ENCODE measurements at regions not wholly inside any gene's neighbourhood (a gene's known extent, or its start where the extent isn't known, plus 50 kb on each side); places are given as distances from the start of the nearest gene placed in this dataset.
"Not testable (repeated sequence)": the region's sequence is repeated elsewhere in the genome, so short reads cannot be mapped to it uniquely, and the experiment has no call there.

DNA sequence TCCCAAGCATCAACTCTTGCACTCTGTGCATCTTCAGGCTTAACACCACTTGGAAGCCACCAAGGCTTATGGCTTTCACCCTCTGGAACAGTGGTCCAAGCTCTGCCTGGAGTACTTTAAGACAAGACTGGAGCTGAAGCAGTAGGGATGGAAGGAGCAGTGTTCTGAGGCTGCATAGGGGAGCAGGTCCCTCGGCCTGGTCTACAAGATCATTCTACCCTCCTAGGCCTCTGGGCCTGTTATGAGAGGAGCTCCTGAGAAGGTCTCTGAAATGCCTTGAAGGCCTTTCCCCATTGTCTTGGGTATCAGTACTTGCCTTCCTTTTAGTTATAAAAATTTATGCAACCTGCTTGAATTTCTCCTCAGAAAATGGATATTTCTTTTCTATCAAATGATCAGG lies 286.7 kb downstream of the CPXCR1 start:
- no peak for DNase-seq

DNA sequence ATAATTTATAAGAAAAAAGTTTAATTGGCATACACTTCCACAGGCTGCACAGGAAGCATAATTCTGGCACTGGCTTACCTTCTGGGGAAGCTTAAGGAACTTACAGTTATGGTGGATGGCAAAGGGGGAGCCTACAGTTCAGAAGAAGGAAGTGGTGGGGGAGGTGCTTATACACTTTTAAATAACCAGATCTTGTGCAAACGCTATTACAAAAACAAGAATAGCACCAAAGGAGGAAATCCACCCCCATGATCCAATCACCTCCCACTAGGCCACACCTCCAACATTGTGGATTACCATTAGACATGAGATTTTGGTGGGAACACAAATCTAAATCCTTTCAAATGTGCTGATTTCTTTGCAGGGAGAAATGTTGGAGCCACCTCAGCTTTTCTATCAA lies 287.7 kb downstream of the CPXCR1 start:
- DNase-seq = no peak

DNA sequence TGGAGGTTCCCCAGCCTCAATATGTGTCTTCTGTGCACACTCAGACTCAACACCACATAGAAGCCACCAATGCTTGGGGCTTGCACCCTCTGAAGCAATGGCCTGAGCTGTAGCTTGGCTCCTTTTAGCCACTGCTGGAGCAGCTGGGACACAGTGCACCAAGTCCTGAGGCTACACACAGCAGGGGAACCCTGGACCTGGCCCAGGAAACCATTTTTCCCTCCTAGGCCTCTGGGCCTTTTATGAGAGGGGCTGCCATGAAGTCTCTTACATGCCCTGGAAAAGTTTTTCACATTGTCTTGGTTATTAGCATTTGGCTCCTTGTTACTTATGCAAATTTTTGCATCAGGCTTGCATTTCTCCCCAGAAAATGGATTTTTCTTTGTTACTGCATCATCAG lies 306.2 kb downstream of the CPXCR1 start:
- no peak for DNase-seq

DNA sequence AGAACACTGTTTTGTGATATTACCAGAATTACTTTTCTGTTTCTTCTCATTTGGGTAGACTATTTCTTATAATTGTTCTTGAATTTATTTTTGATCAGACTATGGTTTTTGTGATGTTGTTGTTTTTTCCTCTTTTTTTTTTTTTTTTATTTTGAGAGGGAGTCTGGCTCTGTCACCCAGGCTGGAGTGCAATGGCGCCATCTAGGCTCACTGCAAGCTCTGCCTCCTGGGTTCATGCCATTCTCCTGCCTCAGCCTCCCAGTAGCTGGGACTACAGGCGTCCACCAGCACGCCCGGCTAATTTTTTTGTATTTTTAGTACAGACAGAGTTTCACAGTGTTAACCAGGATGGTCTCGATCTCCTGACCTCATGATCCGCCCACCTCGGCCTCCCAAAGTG lies 352.6 kb downstream of the CPXCR1 start:
- DNase-seq = not testable (repeated sequence)

DNA sequence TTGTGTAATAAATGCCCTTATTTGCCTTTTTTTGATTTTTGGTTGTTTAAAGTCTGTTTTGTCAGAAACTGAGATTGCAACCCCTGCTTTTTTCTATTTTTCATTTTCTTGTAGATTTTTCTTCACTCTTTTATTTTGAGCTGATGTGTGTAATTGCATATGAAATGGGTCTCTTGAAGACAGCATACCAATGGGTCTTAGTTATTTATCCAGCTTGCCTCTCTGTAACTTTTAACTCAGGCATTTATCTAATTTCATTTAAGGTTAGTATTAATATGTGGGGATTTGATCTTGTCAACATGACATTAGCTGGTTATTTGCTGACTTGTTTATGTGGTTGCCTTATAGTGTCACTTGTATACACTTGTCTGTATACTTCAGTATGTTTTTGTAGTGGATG lies 378.0 kb downstream of the CPXCR1 start:
- no peak for DNase-seq
